ENCODE measurements at regions not wholly inside any gene's neighbourhood (a gene's known extent, or its start where the extent isn't known, plus 50 kb on each side); places are given as distances from the start of the nearest gene placed in this dataset.

GRCh38 chr7:130829415-130829814 is 95.4 kb upstream of the KLF14 start:
- TF ChIP-seq MAX (IDR thresholded peaks at IDR 0.05) (no peak), RAD21 (IDR thresholded peaks at IDR 0.05; ENCODE audit: low read depth) (no peak), ZBTB7A (IDR thresholded peaks at IDR 0.05; ENCODE audit: low read depth) (no peak), YY1 (IDR thresholded peaks at IDR 0.05; ENCODE audit: low read depth) (no peak), FOXM1 (IDR thresholded peaks at IDR 0.05; ENCODE audit: borderline replicate concordance, low read depth) (no peak), CREB1 (IDR thresholded peaks at IDR 0.05; ENCODE audit: low read depth) (no peak), TAF1 (IDR thresholded peaks at IDR 0.05; ENCODE audit: low read depth) (no peak), CEBPB (IDR thresholded peaks at IDR 0.05) (no peak)

Measured in Ishikawa (cell line).